ENCODE measurements at regions not wholly inside any gene's neighbourhood (a gene's known extent, or its start where the extent isn't known, plus 50 kb on each side); places are given as distances from the start of the nearest gene placed in this dataset.

GRCh38 chr9:31585158-31585557 is 799.3 kb upstream of the ACO1 start (continued):
- TF ChIP-seq RUNX3 (IDR thresholded peaks at IDR 0.05; ENCODE audit: low read length) = no peak

- Histone ChIP-seq H3K9me3 (replicated peaks; ENCODE audit: control insufficient read depth, insufficient read depth, low read length) (no peaks in the 10 kb centered on the region), H3K27me3 (replicated peaks in 1 of 2; ENCODE audit: control insufficient read depth in 2 of 2, insufficient read depth in 2 of 2, low read length in 1 of 2) (no peaks in the 10 kb centered on the region), H3K36me3 (ENCODE audit: control insufficient read depth in 2 of 2, insufficient read depth in 2 of 2, low read length in 1 of 2) (no peaks in the 10 kb centered on the region), H3K4me2 (ENCODE audit: control insufficient read depth, insufficient read depth) (no peak overlapping the region), H3K4me3 (no peak overlapping the region), H3K9ac (ENCODE audit: control insufficient read depth, insufficient read depth, low read length) (no peak overlapping the region), H3K79me2 (ENCODE audit: control insufficient read depth, insufficient read depth, low read length) (no peaks in the 10 kb centered on the region), H2AFZ (ENCODE audit: control insufficient read depth, low read depth, low read length) (no peak overlapping the region), H4K20me1 (ENCODE audit: control insufficient read depth, insufficient read depth) (no peaks in the 10 kb centered on the region), H3K27ac (ENCODE audit: control insufficient read depth, insufficient read depth) (no peak overlapping the region), H3K4me1 (ENCODE audit: control insufficient read depth, insufficient read depth, low read length) (no peaks in the 10 kb centered on the region)
- ATAC-seq (no peak), FAIRE-seq (no peak), DNase-seq (ENCODE audit: low read depth, low spot score) (no peak)
- SMC1A ChIA-PET (ENCODE audit: uncharacterized antibody, unreplicated experiment) = no interaction called here
- intact Hi-C loops (cut with micrococcal nuclease; ENCODE audit: unreplicated experiment) = no loop called here
- BruUV-seq (replicated peaks) = no TSS peak
- CTCF ChIA-PET = no interaction called here
- in situ Hi-C loops (cut with MboI) = no loop called here
- WGBS (ENCODE audit: insufficient coverage, insufficient replicate concordance, low lambda C conversion rate, missing lambda C conversion rate) = 33% methylated on average over 3 of the region's 3 CpGs
- TF ChIP-seq ZBTB11 (CRISPR knock-in tag; IDR thresholded peaks at IDR 0.05) = no peak
- no peak for TF ChIP-seq MEF2A (IDR thresholded peaks at IDR 0.05; ENCODE audit: insufficient read depth, low read depth, low read length)
- no peak for TF ChIP-seq HDAC2 (IDR thresholded peaks at IDR 0.05)
- TF ChIP-seq TBL1XR1 (IDR thresholded peaks at IDR 0.05; ENCODE audit: low read depth, low read length) = no peak
- no peak for TF ChIP-seq RCOR1 (conservative IDR thresholded peaks at IDR 0.05; ENCODE audit: low read depth, low read length)
- TF ChIP-seq SIX5 (IDR thresholded peaks at IDR 0.05; ENCODE audit: low read depth, low read length, severe bottlenecking) = no peak
- TF ChIP-seq ZBTB40 (IDR thresholded peaks at IDR 0.05; ENCODE audit: borderline replicate concordance) = no peak
- TF ChIP-seq ZNF24 (IDR thresholded peaks at IDR 0.05) = no peak
- no peak for TF ChIP-seq TCF12 (IDR thresholded peaks at IDR 0.05; ENCODE audit: low read depth, low read length)
- TF ChIP-seq E2F8 (IDR thresholded peaks at IDR 0.05; ENCODE audit: low read depth, partially characterized antibody) = no peak
- TF ChIP-seq TARDBP (IDR thresholded peaks at IDR 0.05; ENCODE audit: borderline replicate concordance) = no peak
- RAD21 ChIA-PET (ENCODE audit: unreplicated experiment) = no interaction called here
- POLR2A ChIA-PET = no interaction called here
Observed at GRCh38 chr9:31587146-31587545, 797.3 kb upstream of the ACO1 start.
